HepG2 (cell line): ENCODE measurements at regions not wholly inside any gene's neighbourhood (a gene's known extent, or its start where the extent isn't known, plus 50 kb on each side); places are given as distances from the start of the nearest gene placed in this dataset.

Source experiments
- ATAC-seq: fragments of 200-7000 bp; cut with Tn5 transposase; 3 replicates; pipeline ENCODE4 v1.9.1; 2020; ENCODE audit warnings: mild to moderate bottlenecking, moderate library complexity
- BruUV-seq: library from RNA; stranded (reverse); fragments of 400-500 nt; replicated peaks from 2 replicates; lab custom pipeline; 2021; lab: Mats Ljungman, UMichigan
- CTCF ChIA-PET: fragments of 300-600 bp; formaldehyde crosslinking; extraction: SDS; loops from one replicate; lab custom pipeline; 2021; ENCODE audit warnings: low total read pairs, inconsistent platforms, low intra/inter-chr PET ratio; lab: Yijun Ruan, JAX
- POLR2A ChIA-PET: fragments of 350-600 bp; sonication (Branson Sonifier 250); formaldehyde crosslinking; loops from one replicate; lab custom pipeline; 2020; ENCODE audit warnings: antibody characterized with exemption, inconsistent platforms; lab: Yijun Ruan, JAX
- DNase-seq: peaks from one replicate; pipeline ENCODE4 v3.0.0-alpha.2; 2015; ENCODE audit warnings: low spot score
- FAIRE-seq: peaks from 3 replicates; lab custom pipeline; 2011; peaks lifted over from hg19 to GRCh38; lab: Jason Lieb, UNC
- H2AFZ ChIP-seq: one replicate; pipeline ENCODE4 v1.6.1; 2011; ENCODE audit warnings: low read length, inconsistent platforms
- H3K27ac ChIP-seq: fragments of 300-600 bp; 3 replicates; pipeline ENCODE4 v1.8.0; 2011; ENCODE audit warnings: mixed run types, mild to moderate bottlenecking, mixed read lengths, low read length, inconsistent platforms; ENCODE audit not compliant: insufficient read depth; ENCODE audit errors: extremely low read length
- H3K27me3 ChIP-seq, 2 experiments: fragments of 200-600 bp in 1 of 2; 2 replicates in 1 of 2; 3 replicates in 1 of 2; pipeline versions ENCODE4 v1.6.0 to v1.8.0; 2011; ENCODE audit warnings: low read length in 2 of 2, mild to moderate bottlenecking in 2 of 2, moderate library complexity in 2 of 2, inconsistent platforms in 1 of 2; ENCODE audit not compliant: insufficient read depth in 2 of 2, control insufficient read depth in 1 of 2
- H3K36me3 ChIP-seq, 2 experiments: fragments of 200-600 bp in 1 of 2; replicated peaks in 1 of 2; 2 replicates in 1 of 2; 3 replicates in 1 of 2; pipeline versions ENCODE4 v1.5.1 to v1.8.0; 2011; ENCODE audit warnings: low read length in 2 of 2, inconsistent platforms in 1 of 2; ENCODE audit not compliant: insufficient read depth in 2 of 2, control insufficient read depth in 1 of 2
- H3K4me1 ChIP-seq: 2 replicates; pipeline ENCODE4 v1.5.1; 2012; ENCODE audit warnings: low read length, inconsistent platforms; ENCODE audit not compliant: insufficient read depth
- H3K4me2 ChIP-seq: 2 replicates; pipeline ENCODE4 v1.6.0; 2011; ENCODE audit warnings: low read depth, low read length, inconsistent platforms
- H3K4me3 ChIP-seq, 3 experiments: fragments of 200-600 bp in 1 of 3; sonication (generic), shearing (Covaris generic) in 1 of 3; replicated peaks in 1 of 3; 2 replicates each; pipeline ENCODE4 v1.5.1; 2011 to 2016; ENCODE audit warnings: low read length in 3 of 3, inconsistent platforms in 2 of 3, low read depth in 2 of 3, mild to moderate bottlenecking in 2 of 3, control low read depth in 1 of 3, mixed read lengths in 1 of 3; ENCODE audit not compliant: insufficient read depth in 1 of 3
- H3K79me2 ChIP-seq: one replicate; pipeline ENCODE4 v1.6.1; 2011; ENCODE audit warnings: low read length, inconsistent platforms; ENCODE audit not compliant: insufficient read depth
- H3K9ac ChIP-seq: 2 replicates; pipeline ENCODE4 v1.6.0; 2011; ENCODE audit warnings: mild to moderate bottlenecking, low read depth, low read length, inconsistent platforms; ENCODE audit not compliant: insufficient read depth
- H3K9me3 ChIP-seq: 2 replicates; pipeline ENCODE4 v1.5.1; 2012; ENCODE audit warnings: mild to moderate bottlenecking, low read length
- H4K20me1 ChIP-seq: 2 replicates; pipeline ENCODE4 v1.6.0; 2011; ENCODE audit warnings: inconsistent platforms, mild to moderate bottlenecking, low read length, moderate library complexity; ENCODE audit not compliant: insufficient read depth
- CHCHD3 ChIP-seq: sonication (generic); formaldehyde crosslinking; IDR thresholded peaks from 2 replicates; pipeline ENCODE4 v1.8.0; 2022; ENCODE audit warnings: mild to moderate bottlenecking, missing genetic modification reagents, moderate library complexity
- MED1 ChIP-seq: sonication (generic); formaldehyde crosslinking; IDR thresholded peaks from 2 replicates; pipeline ENCODE4 v1.4.0; 2020; ENCODE audit warnings: missing genetic modification reagents
- MIER3 ChIP-seq: IDR thresholded peaks from 2 replicates; pipeline ENCODE4 v1.6.1; 2016; ENCODE audit warnings: missing compliant biosample characterization, borderline replicate concordance
- NCOA1 ChIP-seq: sonication (generic); formaldehyde crosslinking; IDR thresholded peaks from 2 replicates; pipeline ENCODE4 v1.9.0; 2021; ENCODE audit warnings: missing genetic modification reagents
- ZBTB21 ChIP-seq: sonication (generic); formaldehyde crosslinking; IDR thresholded peaks from 2 replicates; pipeline ENCODE4 v1.4.0; 2020; ENCODE audit warnings: missing genetic modification reagents
- ZNF790 ChIP-seq: sonication (generic); formaldehyde crosslinking; IDR thresholded peaks from 2 replicates; pipeline ENCODE4 v1.8.0; 2022; ENCODE audit warnings: missing genetic modification reagents, mild to moderate bottlenecking, borderline replicate concordance
- WGBS: methylation state at CpG from one replicate; pipeline ENCODE4 v1.1.6; 2017; ENCODE audit warnings: low lambda C conversion rate; 5-methylcytosine and 5-hydroxymethylcytosine counted together
- in situ Hi-C: cut with HindIII; loops from 2 replicates; pipeline ENCODE4 v1.10.0; 2017; ENCODE audit warnings: low pct_unique_long_range_greater_than_20kb; ENCODE audit not compliant: extremely low pct_ligation_motif_present
- intact Hi-C: fragments of 100-400 bp; cut with micrococcal nuclease; formaldehyde crosslinking; loops from one replicate; pipeline ENCODE4 v1.10.0; 2022; ENCODE audit not compliant: unreplicated experiment
- TF ChIP-seq, protein P1 (sequence below), 2 experiments: sonication (generic) in 1 of 2; formaldehyde crosslinking in 1 of 2; IDR thresholded peaks; 2 replicates each; pipeline versions ENCODE4 v1.4.0 to v1.6.1; 2016 to 2020; ENCODE audit warnings: borderline replicate concordance in 1 of 2, low read depth in 1 of 2, mild to moderate bottlenecking in 1 of 2, missing genetic modification reagents in 1 of 2
- TF ChIP-seq, protein P2 (sequence below): sonication (generic); formaldehyde crosslinking; IDR thresholded peaks from 2 replicates; pipeline ENCODE4 v1.5.1; 2020; ENCODE audit warnings: mild to moderate bottlenecking, missing genetic modification reagents, moderate library complexity

DNA sequence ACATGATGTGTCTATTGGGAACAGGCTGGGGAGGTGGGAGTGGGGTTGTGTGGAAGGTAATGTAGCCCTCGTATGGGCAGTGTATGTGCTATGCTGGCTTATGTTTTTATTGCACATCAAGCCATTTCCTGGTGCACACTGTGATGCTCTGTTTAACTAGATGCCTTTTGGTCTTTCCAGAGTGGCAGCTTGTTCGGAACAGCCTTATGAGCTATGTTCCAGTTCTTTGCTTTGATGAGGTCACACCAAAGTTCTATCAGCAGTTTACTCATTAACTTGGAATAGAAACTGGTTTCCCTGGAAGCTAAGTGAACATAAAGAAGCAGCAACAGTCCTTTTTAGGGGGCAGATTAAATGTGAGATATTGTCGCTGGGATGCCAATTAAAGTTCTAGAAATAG lies 133.9 kb downstream of the DIPK2A start:
- ChIA-PET CTCF (no interaction called here), POLR2A (no interaction called here)
- DNase-seq (peak; percentile 13), FAIRE-seq (no peak), ATAC-seq (peak; percentile 77)
- H3K9me3 ChIP-seq: no peaks in the 10 kb centered on the region
- no peak overlapping the region for H3K9ac ChIP-seq
- intact Hi-C loops: no loop called here
- WGBS: 2% methylated on average over 3 of the region's 3 CpGs
- H4K20me1 ChIP-seq: no peaks in the 10 kb centered on the region
- no peaks in the 10 kb centered on the region; a peak in 1 of 5 replicates for H3K27me3 ChIP-seq
- in situ Hi-C loops: no loop called here
- H3K36me3 ChIP-seq: no peaks in the 10 kb centered on the region
- no TSS peak for BruUV-seq
- H3K79me2 ChIP-seq: no peaks in the 10 kb centered on the region
- H3K4me2 ChIP-seq: no peak overlapping the region
- H3K4me1 ChIP-seq: peaks cover 10% of the 10 kb centered on the region; the same call in 1 of the 2 replicates
- TF ChIP-seq MIER3 (CRISPR knock-in tag): no peak
- peak; percentile 63; the same call in 1 of the 2 replicates for TF ChIP-seq ZBTB21 (CRISPR knock-in tag)
- TF ChIP-seq, protein P1, sequence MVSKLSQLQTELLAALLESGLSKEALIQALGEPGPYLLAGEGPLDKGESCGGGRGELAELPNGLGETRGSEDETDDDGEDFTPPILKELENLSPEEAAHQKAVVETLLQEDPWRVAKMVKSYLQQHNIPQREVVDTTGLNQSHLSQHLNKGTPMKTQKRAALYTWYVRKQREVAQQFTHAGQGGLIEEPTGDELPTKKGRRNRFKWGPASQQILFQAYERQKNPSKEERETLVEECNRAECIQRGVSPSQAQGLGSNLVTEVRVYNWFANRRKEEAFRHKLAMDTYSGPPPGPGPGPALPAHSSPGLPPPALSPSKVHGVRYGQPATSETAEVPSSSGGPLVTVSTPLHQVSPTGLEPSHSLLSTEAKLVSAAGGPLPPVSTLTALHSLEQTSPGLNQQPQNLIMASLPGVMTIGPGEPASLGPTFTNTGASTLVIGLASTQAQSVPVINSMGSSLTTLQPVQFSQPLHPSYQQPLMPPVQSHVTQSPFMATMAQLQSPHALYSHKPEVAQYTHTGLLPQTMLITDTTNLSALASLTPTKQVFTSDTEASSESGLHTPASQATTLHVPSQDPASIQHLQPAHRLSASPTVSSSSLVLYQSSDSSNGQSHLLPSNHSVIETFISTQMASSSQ (IDR thresholded peaks at IDR 0.05; ENCODE audit: low read depth): 0 out of 2 replicates have a peak, but pooled peaks have one; percentile 45
- TF ChIP-seq, protein P1 (CRISPR knock-in tag; IDR thresholded peaks at IDR 0.05; ENCODE audit: borderline replicate concordance): no peak
- no peak overlapping the region for H3K27ac ChIP-seq
- no peak overlapping the region for H3K4me3 ChIP-seq
- no peak overlapping the region for H2AFZ ChIP-seq

DNA sequence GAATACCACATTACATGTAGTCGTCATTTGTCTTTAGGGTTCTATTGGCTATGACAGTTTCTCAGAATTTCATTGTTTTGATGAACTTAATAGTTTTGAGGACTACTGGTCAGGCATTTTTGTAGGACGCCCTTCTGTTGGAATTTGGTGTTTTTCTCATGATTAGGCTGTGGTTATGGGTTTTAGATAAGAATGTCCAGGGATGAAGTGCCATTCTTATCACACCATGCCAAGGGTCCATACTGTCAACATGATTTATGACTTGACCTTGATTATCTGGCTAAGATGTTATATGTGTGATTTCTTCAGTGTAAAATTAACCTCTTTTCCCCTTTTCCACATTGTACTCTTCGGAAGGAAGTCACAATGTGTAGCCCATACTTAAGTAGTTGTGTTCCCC lies 135.3 kb downstream of the DIPK2A start:
- POLR2A ChIA-PET: no interaction called here
- intact Hi-C loops: no loop called here
- ATAC-seq: no peak
- no peak overlapping the region for H2AFZ ChIP-seq
- 6% methylated on average over 3 of the region's 3 CpGs for WGBS
- no peak overlapping the region for H3K9ac ChIP-seq
- CTCF ChIA-PET: no interaction called here
- H3K79me2 ChIP-seq: no peaks in the 10 kb centered on the region
- H3K4me1 ChIP-seq: peaks cover 10% of the 10 kb centered on the region; the same call in 1 of the 2 replicates
- H3K27me3 ChIP-seq: no peaks in the 10 kb centered on the region; a peak in 1 of 5 replicates
- H3K36me3 ChIP-seq: no peaks in the 10 kb centered on the region
- no peaks in the 10 kb centered on the region for H4K20me1 ChIP-seq
- H3K4me3 ChIP-seq: no peak overlapping the region
- H3K4me2 ChIP-seq: no peak overlapping the region
- in situ Hi-C loops: no loop called here
- no peaks in the 10 kb centered on the region for H3K9me3 ChIP-seq
- H3K27ac ChIP-seq: no peak overlapping the region
- BruUV-seq: no TSS peak
- no peak for FAIRE-seq
- DNase-seq: no peak
- TF ChIP-seq NCOA1 (CRISPR knock-in tag) (no peak), ZNF790 (no peak), CHCHD3 (CRISPR knock-in tag) (no peak), MED1 (CRISPR knock-in tag) (no peak)
- TF ChIP-seq, protein P2, sequence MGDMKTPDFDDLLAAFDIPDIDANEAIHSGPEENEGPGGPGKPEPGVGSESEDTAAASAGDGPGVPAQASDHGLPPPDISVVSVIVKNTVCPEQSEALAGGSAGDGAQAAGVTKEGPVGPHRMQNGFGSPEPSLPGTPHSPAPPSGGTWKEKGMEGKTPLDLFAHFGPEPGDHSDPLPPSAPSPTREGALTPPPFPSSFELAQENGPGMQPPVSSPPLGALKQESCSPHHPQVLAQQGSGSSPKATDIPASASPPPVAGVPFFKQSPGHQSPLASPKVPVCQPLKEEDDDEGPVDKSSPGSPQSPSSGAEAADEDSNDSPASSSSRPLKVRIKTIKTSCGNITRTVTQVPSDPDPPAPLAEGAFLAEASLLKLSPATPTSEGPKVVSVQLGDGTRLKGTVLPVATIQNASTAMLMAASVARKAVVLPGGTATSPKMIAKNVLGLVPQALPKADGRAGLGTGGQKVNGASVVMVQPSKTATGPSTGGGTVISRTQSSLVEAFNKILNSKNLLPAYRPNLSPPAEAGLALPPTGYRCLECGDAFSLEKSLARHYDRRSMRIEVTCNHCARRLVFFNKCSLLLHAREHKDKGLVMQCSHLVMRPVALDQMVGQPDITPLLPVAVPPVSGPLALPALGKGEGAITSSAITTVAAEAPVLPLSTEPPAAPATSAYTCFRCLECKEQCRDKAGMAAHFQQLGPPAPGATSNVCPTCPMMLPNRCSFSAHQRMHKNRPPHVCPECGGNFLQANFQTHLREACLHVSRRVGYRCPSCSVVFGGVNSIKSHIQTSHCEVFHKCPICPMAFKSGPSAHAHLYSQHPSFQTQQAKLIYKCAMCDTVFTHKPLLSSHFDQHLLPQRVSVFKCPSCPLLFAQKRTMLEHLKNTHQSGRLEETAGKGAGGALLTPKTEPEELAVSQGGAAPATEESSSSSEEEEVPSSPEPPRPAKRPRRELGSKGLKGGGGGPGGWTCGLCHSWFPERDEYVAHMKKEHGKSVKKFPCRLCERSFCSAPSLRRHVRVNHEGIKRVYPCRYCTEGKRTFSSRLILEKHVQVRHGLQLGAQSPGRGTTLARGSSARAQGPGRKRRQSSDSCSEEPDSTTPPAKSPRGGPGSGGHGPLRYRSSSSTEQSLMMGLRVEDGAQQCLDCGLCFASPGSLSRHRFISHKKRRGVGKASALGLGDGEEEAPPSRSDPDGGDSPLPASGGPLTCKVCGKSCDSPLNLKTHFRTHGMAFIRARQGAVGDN (CRISPR knock-in tag): no peak
